GM12873 (cell line): ENCODE measurements at regions not wholly inside any gene's neighbourhood (a gene's known extent, or its start where the extent isn't known, plus 50 kb on each side); places are given as distances from the start of the nearest gene placed in this dataset.

Experiments used
- TF ChIP-seq, protein P1 (sequence below): IDR thresholded peaks from 2 replicates; pipeline ENCODE4 v1.5.1; 2012; ENCODE audit warnings: low read depth, mild to moderate bottlenecking, moderate library complexity, low read length, control low read depth; ENCODE audit not compliant: insufficient read depth; ENCODE audit errors: missing control alignments

DNA sequence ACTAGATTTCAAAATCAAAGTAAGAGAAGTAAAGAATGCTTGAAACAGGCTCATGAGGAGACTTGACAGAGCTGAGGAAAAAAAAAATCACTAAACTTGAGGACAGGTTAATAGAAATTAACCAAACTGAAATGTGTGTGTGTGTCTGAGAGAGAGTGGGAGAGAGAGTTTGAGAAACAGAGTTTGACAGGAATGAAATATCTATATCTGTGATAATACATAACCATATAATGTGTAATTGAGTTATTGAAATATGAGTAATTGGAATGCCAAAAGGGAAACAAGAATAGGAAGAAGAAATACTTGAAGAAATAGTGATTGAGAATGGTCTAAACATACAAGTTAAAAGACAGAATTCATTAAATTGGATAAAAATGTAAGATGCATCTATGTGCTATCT, 268.0 kb upstream of the CHRM2 start:
- TF ChIP-seq, protein P1, sequence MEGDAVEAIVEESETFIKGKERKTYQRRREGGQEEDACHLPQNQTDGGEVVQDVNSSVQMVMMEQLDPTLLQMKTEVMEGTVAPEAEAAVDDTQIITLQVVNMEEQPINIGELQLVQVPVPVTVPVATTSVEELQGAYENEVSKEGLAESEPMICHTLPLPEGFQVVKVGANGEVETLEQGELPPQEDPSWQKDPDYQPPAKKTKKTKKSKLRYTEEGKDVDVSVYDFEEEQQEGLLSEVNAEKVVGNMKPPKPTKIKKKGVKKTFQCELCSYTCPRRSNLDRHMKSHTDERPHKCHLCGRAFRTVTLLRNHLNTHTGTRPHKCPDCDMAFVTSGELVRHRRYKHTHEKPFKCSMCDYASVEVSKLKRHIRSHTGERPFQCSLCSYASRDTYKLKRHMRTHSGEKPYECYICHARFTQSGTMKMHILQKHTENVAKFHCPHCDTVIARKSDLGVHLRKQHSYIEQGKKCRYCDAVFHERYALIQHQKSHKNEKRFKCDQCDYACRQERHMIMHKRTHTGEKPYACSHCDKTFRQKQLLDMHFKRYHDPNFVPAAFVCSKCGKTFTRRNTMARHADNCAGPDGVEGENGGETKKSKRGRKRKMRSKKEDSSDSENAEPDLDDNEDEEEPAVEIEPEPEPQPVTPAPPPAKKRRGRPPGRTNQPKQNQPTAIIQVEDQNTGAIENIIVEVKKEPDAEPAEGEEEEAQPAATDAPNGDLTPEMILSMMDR, result no peak

DNA sequence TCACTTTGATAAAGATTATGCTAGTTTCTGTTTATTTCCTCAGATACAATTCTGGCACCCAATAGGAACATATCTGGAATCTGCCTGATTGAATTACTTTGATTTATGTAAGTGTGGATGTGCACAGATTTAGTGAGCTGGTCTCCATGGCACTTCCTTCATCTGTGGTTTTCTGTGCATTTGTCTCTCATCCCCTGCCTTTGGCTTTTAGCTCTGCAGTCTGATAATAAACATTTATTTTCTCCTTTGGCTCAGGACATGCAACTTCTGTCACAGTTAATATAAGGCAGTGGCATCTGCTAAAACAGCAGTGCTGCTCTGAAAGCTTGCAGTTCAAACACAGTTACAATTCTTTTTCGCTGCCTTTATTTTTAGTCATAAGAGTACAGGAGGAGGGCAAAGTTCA, 273.7 kb upstream of the CHRM2 start:
- TF ChIP-seq, protein P1, result no peak

DNA sequence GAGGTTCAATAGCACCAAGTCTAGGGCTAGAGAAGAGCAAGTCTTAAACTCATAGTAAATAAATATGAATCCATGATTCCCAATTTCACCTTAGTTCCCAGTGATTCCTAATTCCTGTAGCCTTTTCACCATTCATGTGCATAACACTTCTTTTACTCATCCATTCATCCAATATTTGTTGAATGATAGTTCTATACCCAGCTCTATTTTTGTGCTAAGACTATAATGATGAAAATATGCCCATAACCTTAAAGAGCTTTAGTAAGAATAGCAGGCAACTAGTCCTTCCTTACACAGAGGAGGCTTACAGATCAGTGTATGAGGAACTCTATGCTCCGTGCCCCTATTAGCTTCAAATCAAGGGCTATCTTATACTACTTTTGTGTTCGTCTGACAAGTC, 280.2 kb upstream of the CHRM2 start:
- TF ChIP-seq, protein P1, result no peak

DNA sequence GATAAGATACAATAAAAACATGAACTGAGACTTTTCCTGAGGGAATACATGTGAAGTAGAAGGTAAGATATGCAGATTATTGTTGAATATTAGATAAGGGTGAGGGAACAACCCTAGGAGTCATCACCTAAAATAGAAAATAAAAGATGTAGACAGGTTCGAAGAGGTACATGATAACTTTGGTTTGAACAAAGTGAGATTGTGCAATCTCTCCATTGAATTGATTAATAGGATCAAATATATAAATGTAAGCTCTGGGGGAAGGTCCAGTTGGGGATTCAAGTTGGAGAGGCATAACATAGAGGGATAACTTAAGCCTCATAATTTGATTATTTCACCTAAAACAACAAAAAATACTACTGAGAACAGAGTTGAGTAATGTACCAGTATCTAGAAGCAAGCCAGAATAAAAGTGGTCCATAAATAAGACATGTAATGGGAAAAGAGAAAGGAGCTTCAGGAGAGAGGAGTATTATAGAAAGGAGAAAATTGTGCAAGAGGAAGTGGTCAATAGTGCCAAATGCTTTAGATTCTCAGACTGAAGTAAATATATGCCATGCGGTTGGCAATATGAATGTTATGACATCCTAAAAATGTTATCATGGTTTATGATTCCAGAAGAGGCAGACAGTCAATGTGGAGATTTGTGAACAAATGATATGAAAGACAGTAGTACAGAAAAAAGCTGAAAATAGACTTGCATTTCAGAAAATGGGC, 282.3 kb upstream of the CHRM2 start:
- TF ChIP-seq, protein P1, result no peak

DNA sequence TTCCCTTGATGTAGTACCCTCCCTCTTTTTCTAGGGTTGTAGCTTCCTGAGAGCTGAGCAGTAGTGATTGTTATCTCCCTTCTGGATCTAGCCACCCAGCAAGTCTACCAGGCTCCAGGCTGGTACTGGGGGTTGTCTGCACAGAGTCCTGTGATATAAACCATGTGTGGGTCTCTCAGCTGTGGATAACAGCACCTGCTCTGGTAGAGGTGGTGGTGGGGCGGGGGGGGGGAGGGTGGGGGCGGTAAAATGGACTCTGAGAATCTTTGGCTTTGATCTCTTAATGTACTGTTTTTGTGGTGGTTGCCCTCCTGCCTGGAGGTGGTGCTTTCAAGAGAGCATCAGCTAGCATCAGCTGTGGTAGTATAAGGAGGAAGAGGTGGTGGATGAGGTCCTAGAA, 302.0 kb upstream of the CHRM2 start:
- TF ChIP-seq, protein P1, result no peak

DNA sequence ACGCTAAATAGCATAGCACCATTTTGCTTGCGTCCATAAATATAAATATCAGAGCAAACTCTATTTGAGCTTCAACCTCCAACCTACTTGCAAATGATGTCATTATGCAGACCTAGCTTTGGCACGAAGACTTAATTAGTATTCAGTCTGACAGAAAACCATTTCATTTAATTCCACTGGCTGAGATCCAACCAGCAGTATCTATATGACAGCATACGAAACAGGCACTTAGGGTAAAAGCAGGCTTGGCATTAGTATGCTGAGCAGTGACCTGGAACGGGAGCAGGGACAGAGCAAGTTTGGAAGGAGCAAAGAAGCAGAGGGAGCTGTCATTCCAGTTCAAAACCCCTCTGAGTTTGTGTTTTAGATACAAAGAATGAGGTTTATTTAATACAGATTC, 312.5 kb upstream of the CHRM2 start:
- TF ChIP-seq, protein P1, result no peak

DNA sequence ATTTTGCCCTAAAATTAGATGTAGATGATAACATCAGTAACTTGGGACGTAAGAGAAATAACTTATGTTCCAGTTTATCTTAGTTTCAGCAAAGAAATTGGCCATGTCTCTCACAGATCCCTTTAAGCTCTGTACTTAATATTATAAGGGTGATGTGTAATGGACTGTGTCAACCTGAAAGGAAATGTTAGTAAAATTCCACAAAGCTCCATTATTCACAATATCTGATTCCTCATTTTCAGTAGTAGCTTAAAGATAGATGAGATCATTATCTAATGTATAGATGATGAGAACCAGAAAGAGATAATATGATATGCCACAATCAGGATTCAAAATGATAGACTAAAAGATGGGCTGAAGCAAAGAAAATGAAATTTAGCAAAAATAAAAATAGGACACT, 316.8 kb upstream of the CHRM2 start:
- TF ChIP-seq, protein P1, result no peak
